AG10803 (cell line): ENCODE measurements at regions not wholly inside any gene's neighbourhood (a gene's known extent, or its start where the extent isn't known, plus 50 kb on each side); places are given as distances from the start of the nearest gene placed in this dataset.

ENCODE experiments used
- DNase-seq: peaks from one replicate; pipeline ENCODE4 v3.0.0; 2010; ENCODE audit warnings: low read depth
- H3K4me3 ChIP-seq: 2 replicates; pipeline ENCODE4 v1.5.1; 2011; ENCODE audit warnings: mild to moderate bottlenecking, low read length, control low read depth
- TF ChIP-seq, protein P1 (sequence below): conservative IDR thresholded peaks from 2 replicates; pipeline ENCODE4 v1.5.1; 2011; ENCODE audit warnings: mild to moderate bottlenecking, low read length, control low read depth, inconsistent platforms

DNA sequence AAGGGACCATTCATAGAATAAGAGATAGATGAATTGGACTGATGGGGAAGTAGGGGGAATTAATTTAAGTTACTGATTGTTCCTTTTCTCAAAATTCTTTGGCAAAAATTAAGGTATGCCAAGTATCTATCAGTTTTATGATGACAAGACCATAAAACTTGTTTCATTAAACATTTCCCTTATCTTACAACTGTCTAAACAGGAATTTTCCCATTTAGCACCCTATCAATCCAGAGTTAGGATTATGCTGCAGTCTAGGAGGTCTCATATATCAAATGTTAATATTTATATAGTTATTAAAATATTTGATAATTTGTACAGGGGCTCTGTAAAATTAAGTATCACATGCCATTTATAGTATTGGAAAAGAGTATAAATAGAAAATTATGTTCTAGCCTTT, 51.5 kb upstream of the ARID1B start:
- DNase-seq: no peak
- H3K4me3 ChIP-seq: no peak overlapping the region
- TF ChIP-seq, protein P1, sequence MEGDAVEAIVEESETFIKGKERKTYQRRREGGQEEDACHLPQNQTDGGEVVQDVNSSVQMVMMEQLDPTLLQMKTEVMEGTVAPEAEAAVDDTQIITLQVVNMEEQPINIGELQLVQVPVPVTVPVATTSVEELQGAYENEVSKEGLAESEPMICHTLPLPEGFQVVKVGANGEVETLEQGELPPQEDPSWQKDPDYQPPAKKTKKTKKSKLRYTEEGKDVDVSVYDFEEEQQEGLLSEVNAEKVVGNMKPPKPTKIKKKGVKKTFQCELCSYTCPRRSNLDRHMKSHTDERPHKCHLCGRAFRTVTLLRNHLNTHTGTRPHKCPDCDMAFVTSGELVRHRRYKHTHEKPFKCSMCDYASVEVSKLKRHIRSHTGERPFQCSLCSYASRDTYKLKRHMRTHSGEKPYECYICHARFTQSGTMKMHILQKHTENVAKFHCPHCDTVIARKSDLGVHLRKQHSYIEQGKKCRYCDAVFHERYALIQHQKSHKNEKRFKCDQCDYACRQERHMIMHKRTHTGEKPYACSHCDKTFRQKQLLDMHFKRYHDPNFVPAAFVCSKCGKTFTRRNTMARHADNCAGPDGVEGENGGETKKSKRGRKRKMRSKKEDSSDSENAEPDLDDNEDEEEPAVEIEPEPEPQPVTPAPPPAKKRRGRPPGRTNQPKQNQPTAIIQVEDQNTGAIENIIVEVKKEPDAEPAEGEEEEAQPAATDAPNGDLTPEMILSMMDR: no peak

- TF ChIP-seq, protein P1: no peak
- no peak overlapping the region for H3K4me3 ChIP-seq
- DNase-seq: no peak
These were observed 56.2 kb upstream of the ARID1B start for GRCh38 chr6:156720691-156721685.

- peak; percentile 93 for DNase-seq
- H3K4me3 ChIP-seq: peak overlapping the region; percentile 53
- TF ChIP-seq, protein P1: no peak
These were observed 57.2 kb upstream of the ARID1B start for GRCh38 chr6:156719720-156720563.

DNA sequence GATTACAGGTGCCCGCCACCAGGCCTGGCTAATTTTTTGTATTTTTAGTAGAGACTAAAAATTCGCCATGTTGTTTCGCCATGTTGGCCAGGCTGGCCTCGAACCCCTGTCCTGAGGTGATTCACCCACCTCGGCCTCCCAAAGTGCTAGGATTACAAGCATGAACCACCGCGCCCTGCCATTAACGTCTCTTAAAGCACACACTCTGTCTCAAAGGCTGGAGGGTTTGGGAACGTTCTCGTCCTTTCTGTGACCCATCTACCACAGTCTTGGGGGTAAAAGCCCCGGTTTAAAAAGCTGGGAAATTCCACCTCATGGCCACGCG, 57.8 kb upstream of the ARID1B start:
- DNase-seq: no peak
- peak overlapping the region; percentile 53 for H3K4me3 ChIP-seq
- TF ChIP-seq, protein P1: no peak

- no peak overlapping the region for H3K4me3 ChIP-seq
- DNase-seq: peak; percentile 57
- TF ChIP-seq, protein P1: no peak; the same call in 1 of the 2 replicates
These were observed 58.4 kb upstream of the ARID1B start for GRCh38 chr6:156718647-156719394.

DNA sequence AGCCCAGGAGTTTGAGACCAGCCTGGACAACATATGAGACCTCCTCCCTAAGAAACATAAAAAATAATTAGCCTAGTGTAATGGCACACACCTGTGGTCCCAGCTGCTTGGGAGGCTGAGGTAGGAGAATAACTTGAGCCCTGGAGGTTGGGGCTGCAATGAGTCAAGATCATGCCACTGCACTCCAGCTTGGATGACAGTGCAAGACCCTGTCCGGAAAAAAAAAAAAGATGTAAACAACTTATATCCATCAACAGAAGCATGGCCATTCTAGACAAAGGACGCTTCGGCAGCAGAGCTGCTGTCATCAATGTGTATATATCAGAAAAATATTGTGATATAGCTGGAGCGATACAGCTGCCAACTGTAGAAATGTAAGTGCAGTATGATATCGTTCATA, 59.6 kb upstream of the ARID1B start:
- TF ChIP-seq, protein P1: no peak
- no peak for DNase-seq
- H3K4me3 ChIP-seq: no peak overlapping the region
